HG03103 (cell line): ENCODE measurements at regions not wholly inside any gene's neighbourhood (a gene's known extent, or its start where the extent isn't known, plus 50 kb on each side); places are given as distances from the start of the nearest gene placed in this dataset.
"Not testable (repeated sequence)": the region's sequence is repeated elsewhere in the genome, so short reads cannot be mapped to it uniquely, and the experiment has no call there.

Source experiments
- ATAC-seq: cut with Tn5 transposase; IDR thresholded peaks from one replicate; pipeline ENCODE4 v1.9.1; 2021; ENCODE audit warnings: low read depth; ENCODE audit not compliant: unreplicated experiment

- no peak for ATAC-seq
These were observed 264.6 kb upstream of the SGO1 start for GRCh38 chr3:20450611-20451010.

- ATAC-seq, result no peak
These were observed 256.8 kb upstream of the SGO1 start for GRCh38 chr3:20442846-20443245.

GRCh38 chr3:20427268-20427667 lies 241.3 kb upstream of the SGO1 start:
- ATAC-seq, result not testable (repeated sequence)

DNA sequence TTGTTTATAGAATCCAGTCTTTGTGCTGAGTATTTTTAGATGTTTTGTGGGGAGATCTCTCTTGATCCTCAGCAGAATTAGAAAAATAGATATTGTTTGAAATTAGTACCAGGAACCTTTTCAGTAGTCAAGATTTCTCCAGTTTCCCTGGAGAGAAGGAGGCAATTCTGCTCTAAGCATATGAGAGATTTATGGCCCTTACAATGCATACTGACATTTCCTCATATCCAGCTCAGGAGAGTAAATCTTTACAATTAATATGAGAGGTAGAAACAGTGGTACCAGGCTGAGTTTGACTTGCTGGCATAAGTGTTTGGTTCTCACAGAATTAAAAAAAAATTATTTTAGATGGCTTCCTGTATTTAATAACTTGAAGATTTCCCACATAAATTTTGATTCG lies 239.1 kb upstream of the SGO1 start:
- ATAC-seq, result no peak

DNA sequence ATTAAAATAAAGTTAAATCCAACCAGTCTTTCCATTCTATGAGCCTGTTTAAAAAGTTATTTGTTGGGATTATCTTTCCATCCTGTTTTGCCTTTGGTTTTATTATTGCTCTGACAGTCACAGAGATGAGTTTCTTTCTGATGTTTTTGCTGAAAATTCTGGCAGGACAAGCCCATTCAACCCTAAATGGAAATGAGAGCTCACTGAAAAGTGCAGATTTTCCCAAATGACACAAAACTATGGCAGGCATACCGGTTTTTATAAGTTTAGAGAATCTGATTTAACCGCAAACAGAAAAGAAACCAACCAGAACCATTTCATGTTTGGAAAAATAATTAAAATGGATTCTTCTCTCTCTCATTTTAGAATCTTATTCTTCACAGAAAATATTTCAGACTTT lies 238.1 kb upstream of the SGO1 start:
- ATAC-seq, result no peak

GRCh38 chr3:20422391-20422790 lies 236.4 kb upstream of the SGO1 start:
- no peak for ATAC-seq

DNA sequence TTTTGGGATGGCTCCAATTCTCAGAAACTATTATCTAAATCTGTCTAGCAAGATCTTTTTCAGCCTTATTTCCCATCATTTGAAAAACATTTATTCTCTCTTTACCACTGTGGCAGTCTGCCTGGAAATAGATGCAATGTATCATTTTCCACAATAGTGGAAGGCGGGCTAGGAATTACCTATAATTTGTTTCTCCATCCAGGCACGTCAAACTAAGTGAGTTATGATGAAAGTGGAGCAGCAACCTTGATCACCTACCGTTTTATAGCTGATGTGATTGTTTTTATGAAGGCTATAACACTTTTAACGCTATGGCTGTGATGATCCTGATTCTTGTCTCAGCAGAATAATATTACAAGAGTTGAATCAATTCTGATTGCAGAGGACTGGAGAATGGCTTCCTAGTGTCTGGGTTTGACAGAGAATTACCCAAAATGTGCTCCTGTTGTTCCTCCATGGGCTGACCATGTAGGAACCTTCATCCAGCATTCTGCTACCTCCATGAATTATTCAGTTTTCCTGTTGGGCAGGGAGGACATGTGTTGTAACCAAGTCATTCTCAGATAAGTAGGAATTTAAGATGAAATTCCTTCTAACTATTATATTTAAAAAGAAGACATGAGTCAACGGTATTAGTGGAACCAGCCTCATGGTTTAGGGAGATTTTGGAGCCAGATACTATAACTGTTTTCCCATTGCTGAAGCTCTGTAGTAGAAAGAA lies 231.5 kb upstream of the SGO1 start:
- ATAC-seq, result no peak

DNA sequence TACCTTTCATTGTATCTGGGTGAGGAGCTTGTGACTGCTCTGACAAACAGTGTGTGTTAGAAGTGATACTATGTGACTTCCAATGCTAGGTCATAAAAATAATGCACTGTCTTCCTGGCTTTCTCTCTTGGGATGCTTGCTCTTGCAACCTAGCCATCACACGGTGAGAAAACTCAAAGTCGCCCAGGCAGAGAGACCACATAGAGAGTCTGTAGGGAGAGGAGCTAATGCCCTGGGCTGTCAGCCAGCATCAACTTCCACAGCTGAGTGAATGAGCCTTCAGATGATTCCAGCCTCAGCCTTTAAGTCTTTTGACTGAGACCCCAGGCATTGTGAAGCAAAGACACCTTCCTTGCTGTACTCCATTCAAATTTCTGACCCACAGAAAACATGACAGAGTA lies 220.6 kb upstream of the SGO1 start:
- ATAC-seq, result no peak

GRCh38 chr3:20405744-20406143 lies 219.7 kb upstream of the SGO1 start:
- no peak for ATAC-seq

- ATAC-seq, result no peak
These were observed 219.2 kb upstream of the SGO1 start for GRCh38 chr3:20405231-20405630.

DNA sequence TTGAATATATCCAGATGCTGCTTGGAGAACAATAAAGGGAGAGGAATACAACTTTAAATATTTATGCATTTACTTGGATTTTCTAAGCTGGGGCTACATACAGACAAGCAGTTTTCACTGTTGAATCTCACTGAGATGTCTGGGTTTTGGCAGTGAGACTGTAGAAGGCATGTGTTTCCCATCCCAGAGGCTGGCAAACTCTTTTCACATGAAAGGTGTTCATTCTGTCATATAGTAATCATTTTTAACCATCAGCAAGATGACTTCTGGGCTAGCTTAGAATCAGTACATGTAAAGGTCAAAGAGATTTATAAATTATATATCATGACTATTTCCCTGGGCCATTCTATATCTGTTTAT lies 218.7 kb upstream of the SGO1 start:
- ATAC-seq, result no peak

GRCh38 chr3:20403986-20404740 lies 218.2 kb upstream of the SGO1 start:
- ATAC-seq, result no peak

DNA sequence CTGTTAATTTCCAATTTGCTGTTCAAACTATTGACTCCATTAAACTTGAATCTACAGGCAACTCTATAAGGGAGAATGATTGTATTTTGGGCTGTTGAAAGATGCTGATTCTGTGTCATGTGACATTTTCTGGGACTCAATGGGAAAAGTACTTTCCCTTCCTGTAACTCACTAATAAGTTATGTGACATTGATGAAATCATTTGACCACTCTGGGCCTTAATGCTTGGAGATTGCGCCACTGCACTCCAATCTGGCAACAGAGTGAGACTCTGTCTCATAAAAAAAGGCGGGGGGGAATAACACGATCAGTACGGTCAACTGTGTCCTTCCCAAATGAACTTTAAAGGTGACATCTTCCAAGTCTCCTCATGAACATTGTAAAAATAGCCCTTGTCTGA lies 215.2 kb upstream of the SGO1 start:
- no peak for ATAC-seq

- no peak for ATAC-seq
These were observed 214.7 kb upstream of the SGO1 start for GRCh38 chr3:20400686-20401085.

DNA sequence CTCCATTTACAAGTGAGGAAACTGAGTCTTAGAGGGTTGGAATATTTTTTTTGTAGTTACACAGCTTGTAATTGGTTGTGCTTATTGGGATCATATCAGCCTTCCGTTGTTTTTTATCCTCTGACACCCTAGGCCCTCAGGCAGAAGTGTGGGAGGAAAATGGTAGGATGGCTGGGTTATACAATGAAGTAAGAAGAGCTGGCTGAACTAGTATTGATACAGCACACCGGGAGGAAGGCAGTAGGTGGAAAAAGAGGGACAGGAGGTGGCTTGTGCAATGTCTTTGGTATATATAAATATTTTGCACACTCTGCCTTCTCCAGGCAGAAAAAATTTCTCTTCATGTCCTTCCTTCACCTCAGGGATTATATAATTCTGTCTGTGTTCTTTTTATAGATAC lies 214.3 kb upstream of the SGO1 start:
- no peak for ATAC-seq

- no peak for ATAC-seq
These were observed 210.3 kb upstream of the SGO1 start for GRCh38 chr3:20396335-20396734.

DNA sequence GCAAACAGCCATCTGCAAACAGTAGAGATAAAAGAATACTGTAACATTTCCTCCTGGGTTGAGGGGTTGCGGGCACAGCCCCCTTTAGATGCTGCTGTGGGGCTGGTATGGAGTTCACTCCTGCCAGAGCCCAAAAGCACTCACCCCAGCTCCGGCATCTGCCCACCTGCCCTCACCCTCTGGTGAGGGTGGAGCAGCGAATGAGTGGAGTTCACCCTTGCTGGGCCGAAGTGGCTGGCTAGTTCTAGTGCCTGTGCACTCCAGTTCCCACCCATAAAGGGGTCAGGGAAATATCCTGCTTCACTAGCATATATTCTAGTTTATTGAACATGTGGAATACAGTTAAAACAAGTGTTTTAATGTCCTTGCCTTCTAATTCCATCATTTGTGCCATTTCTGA lies 209.7 kb upstream of the SGO1 start:
- no peak for ATAC-seq

DNA sequence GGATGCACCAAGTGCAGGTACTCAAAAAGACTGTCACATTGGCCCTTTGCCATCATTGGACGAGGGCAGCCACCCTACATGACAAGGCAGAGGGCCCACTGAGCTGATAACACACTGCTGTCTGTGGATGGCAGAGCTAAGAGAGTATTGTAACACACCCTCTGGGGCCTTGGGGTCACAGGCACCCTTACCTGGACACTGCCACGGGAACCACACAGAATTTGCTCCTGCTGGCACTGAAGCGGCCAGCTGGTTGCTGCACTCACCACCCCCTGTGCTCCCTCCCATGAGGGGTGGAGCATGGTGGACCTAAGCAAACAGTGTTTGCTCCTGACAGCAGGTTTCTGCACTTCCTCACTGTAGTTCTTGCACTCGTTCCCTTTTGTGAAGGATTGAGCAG lies 208.2 kb upstream of the SGO1 start:
- no peak for ATAC-seq

DNA sequence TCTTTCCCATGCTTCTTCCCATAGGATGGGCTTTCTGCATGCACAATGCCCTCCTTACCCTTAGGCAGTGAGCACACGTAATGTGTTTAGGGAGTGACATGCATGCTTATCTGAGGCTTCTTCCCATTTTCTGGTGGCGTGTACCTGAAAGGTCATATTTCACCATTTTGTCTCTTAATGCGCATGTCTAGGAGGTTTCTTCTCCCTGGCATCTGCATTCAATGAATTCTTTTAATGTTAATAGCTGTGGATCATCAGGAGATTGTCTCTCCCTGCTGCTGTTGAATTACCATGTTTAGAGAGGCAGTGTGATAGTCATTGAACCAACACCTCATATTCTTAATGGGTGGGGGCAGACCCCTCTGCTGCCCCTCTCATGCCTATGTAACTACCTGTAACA lies 205.6 kb upstream of the SGO1 start:
- ATAC-seq, result no peak

DNA sequence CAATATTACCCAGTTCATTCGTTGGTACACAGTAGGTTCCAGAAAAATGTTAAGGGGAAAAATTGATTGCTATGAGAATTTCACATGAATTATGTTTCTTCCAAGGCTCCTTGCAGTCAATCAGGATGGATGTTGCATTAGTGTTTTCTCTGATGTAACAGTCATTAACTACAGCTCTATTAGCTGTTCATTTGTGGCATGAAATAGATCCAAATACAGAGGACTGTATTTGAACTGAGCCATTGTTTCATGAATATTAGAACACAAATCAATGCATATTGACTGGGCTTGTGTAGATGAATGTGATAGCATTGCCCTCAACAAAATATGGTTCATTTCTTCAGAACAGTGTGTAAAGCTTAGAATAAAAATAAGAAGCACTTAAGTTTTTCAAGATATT lies 203.0 kb upstream of the SGO1 start:
- ATAC-seq, result no peak

GRCh38 chr3:20380295-20380694 lies 194.3 kb upstream of the SGO1 start:
- ATAC-seq, result no peak

DNA sequence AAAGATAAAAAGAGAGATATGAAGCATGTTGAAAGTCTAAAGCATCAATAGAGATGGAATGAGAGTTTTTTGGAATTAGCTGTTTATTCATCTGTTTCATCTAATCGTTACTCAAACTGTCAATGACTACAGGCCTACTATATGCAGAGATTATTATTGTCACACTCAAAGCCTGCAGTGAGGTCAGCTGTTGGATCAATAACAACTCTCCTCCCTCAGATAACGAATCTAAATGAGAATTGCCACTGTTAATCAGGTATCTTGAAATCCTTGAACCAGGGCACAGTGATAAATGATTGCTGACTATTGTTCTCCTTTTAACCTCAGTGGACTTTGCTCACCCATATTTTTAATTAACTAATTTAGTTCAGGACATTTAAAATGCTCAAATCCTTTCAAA lies 192.3 kb upstream of the SGO1 start:
- ATAC-seq, result no peak
